ENCODE measurements at regions not wholly inside any gene's neighbourhood (a gene's known extent, or its start where the extent isn't known, plus 50 kb on each side); places are given as distances from the start of the nearest gene placed in this dataset.
"Not testable (repeated sequence)": the region's sequence is repeated elsewhere in the genome, so short reads cannot be mapped to it uniquely, and the experiment has no call there.

GRCh38 chr1:99444211-99444927 lies 180.1 kb downstream of the PLPPR4 start:
- DNase-seq, result not testable (repeated sequence)

DNA sequence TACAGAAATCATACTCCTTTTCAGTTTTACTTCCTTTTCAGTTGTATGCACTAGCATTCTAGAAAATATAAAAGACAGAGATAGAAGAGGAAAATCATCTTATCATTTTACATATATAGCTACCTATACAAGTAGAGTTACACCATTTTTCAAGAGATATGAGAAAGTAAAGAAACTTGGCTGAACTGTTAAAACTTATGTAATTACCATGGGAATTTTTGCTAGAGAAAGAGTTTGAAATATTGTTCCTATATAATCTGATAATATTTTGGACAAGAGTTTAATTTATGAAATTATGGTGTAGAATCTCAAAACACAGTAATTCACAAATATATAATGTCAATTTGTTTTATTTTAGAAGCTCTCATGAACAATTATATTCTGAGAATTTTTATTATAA lies 180.8 kb downstream of the PLPPR4 start:
- DNase-seq, result no peak

GRCh38 chr1:99445486-99445885 lies 181.2 kb downstream of the PLPPR4 start:
- no peak for DNase-seq

DNA sequence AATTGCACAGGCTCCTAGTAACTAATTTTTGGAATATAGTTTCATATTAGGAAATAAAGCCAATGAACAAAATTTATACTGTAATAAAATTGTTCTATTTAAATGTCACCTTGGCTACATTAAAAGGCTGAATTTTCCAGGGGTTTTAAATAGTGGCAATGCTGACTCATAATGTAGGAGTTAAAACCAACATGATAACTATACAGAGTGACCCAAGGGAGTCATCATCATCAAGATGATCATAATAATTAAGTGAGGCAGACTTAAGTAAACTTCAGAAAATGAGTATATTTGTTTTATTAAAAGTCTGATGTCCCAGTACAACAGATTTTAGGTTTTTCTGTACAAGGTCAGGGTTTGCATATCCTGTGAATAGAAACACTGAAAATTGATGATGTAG lies 183.4 kb downstream of the PLPPR4 start:
- no peak for DNase-seq

DNA sequence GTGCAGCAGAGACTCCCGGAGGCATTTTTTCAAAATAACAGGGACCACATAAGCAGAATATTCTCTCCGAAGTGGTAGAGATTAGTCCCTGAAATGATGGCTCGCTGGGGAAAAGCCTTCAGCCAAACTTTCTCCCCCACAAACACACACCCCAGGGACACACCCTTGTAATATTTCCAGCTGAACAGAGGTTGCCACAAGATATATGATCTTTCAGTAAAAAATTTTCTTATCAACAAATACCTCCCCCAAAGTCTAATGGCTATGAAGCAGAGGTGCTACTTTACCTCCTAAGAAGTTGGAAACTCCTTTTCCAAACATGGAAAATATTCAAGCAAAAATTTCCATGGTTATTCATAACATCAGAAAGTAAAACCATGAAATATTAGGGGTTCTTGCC lies 190.2 kb upstream of the PALMD start:
- DNase-seq, result no peak

- no peak for DNase-seq
Observed at GRCh38 chr1:99456536-99456935, 189.4 kb upstream of the PALMD start.

DNA sequence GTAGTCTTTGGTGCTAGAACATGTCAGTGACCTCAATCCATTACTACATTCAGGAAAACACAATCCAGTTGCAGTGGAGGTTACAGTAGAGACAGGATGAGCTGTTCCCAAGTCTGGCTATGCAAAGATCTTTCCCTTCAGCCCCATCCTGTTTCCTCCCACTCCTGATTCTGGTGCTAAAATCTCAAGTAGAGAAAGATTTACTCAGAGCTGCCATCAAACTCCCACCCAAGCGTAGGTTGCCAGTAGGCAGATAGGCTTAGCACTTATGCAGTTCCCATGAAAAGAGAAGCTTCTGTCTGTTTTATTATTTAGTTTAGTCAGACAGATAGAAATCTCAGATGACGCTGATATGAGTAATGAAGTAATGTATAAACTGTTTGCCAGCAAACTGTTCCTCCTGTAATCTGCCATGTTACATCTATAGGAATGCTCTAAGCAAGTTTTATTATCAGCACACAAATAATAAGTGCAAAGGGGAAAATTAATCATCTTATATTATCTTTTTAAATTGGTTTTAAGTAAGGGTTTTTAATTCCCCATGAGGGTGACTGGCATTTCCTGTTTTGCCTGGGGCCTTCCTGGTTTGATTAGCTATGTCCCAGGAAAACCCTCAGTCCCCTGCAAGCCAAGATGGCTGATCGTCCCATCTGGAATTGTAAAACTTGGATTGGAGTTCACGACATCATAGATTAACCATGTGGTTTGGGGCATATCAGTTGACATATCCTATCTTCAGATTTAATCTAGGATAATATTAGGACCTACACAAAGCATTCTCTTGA lies 188.3 kb upstream of the PALMD start:
- no peak for DNase-seq

GRCh38 chr1:99461499-99461898 lies 184.4 kb upstream of the PALMD start:
- DNase-seq, result no peak

DNA sequence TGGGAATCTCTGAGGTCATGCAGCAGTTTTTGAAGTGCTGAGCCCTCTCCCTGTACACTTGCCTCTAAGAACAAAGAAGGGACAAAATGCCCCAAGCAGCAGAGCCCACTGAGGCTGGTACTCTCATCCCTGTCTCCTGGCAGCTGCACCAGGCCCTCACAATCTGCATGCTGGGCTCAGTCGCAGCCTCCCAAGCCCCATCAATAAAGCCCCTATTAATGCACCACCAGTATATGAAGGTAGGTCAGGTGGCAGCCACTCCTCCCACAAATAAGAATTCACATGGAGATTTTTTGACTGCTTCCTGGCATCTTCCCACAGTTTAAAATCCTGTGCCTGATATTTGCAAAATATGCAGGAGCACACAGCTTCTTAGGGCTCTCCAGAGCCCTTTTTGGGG lies 181.2 kb upstream of the PALMD start:
- DNase-seq, result no peak

GRCh38 chr1:99465176-99465900 lies 180.6 kb upstream of the PALMD start:
- DNase-seq, result no peak

DNA sequence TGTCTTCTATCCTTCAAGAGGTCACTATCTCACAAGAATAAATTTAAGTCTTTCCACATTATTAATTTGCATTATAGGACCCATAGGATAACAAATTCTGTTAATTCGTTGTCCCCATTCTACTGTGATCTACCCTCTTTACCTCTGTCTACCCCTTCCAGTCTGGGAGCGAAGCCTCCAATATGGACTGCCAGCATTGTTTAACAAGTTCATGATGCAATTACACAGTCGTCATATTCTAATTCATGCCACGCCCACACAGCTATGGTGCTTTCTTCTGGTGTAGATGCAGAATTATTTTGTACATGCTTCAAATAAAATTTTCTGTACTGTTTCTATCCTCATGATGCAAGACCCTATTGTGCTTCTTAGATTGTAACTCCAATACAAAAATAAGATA lies 178.3 kb upstream of the PALMD start:
- no peak for DNase-seq

DNA sequence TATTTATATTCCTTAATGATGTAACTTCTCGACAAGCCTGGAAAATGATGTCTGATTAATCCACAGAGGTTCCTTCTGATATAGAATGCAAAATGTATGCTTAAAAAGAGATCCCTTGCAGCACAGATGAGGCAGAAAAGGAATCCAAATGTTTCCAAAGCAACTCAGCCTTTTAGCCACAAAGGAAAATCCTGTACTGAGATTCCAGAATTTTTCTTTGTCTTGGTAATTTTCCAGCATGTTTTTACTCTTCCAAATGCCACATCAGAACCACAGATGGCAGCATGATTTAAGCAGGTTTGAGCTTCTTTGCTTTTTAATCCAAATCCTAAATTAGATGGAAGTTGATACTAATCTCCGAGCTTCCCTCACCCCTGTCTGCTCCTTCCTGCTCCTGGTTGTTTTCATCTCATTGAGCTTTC lies 176.4 kb upstream of the PALMD start:
- DNase-seq, result no peak

- no peak for DNase-seq
Observed at GRCh38 chr1:99472893-99473292, 173.0 kb upstream of the PALMD start.

DNA sequence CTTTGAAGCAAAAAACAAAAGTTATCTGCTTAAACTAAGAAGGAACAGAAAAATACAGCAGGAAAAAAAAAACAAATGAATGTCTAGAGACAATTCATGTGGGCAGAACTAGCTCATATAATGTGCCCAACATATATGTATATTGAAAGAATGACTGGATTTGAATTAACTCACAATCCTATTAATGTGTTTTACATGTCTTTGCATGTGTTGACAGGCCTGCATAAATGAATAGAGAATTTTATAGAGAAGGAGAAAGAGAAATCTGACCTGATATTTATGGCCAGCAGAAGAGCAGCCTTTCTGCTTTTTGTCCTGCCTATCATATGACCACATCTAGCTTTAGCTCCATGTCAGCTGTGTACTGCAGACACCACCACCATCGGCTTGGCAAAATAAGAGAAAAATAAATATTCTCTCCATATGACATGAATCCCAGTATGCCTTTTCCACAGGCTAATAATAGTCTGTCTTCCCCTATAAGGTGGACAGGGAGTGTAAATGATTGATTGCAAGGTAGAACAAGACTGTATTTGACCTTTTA lies 171.5 kb upstream of the PALMD start:
- no peak for DNase-seq

DNA sequence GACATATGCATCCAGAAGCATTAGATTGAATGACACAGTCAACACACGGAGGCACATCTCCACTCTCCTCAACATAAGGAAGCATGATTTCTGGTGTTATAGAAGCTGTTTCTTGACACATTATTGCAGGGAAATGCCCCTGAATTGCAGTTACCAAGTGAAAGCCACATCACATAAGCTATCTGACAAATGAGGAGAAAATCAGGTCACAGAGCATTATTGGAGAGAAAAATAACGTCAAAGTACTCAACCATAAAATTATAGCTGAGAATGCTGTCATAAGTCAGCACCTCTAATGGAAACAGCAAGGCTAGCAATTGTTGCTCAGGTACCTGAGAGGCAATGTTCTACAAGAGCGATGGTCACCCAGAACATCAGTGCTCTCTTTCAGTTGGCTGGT lies 169.9 kb upstream of the PALMD start:
- DNase-seq, result no peak

DNA sequence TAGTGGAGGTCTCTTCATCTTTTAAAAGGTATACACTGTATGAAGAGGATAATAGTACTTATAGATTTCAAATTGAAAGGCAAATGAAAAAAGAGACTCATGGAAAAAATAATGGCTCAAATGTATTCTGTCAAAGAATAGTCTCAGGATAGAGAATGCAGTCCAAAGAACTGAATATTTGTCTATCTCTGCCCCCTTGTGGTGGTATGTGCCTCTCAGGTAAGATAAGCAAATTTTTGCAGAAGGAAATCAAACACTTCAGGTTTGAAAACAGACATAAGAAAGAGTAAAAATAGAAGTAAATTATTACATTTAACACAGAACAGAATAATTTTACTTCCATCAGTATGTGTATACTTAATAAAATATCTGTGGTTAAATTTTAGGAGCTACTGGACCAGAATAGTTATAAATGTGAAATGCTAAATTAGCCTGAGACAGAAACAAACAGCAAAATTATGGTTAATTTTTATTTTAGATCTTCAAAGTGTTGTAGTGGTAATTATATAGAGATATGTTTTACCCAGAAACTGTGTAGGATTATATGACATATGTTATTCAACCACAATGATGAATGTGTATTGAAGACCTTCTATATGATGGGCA lies 164.4 kb upstream of the PALMD start:
- DNase-seq, result no peak

- no peak for DNase-seq
Observed at GRCh38 chr1:99482286-99482685, 163.6 kb upstream of the PALMD start.

GRCh38 chr1:99482750-99483149 lies 163.2 kb upstream of the PALMD start:
- no peak for DNase-seq

- no peak for DNase-seq
Observed at GRCh38 chr1:99490031-99490430, 155.9 kb upstream of the PALMD start.

- DNase-seq, result no peak
Observed at GRCh38 chr1:99496067-99496466, 149.8 kb upstream of the PALMD start.

DNA sequence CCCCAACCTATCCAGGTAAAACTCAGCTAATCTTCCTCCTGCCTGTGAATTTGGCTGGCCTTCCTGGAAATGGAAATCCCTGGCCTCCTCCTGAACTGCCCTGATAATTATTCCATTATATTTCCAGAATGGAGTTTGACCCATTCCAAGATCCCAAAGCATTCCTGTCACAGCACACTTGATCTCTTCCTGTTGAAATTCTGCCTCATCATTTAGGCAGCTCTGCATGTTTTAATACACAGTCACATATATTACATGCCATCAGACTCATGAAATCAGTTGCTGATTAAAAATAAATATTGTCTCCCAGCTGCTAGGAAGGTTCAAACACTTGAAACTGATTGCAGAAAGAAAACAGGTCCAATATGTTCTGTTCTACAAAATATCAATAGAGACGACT lies 148.2 kb upstream of the PALMD start:
- no peak for DNase-seq

DNA sequence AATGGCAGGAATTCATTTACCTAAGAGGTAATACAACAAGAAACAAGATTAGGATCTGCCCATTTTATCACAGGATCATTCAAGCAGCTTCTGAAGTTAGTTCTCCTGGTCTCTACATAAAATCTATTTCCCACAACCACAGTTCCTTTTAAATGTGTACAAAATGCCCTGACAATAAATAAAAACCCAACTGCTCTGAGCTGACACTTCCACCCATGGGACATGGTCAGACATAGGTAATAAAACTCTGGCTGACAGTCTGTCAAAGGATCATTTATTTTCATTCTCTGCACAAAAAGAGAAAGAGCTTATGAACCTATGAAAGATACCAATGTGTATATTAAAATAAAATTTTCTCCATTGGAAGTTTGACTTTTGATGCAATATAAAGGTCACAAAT lies 145.4 kb upstream of the PALMD start:
- DNase-seq, result no peak

- no peak for DNase-seq
Observed at GRCh38 chr1:99501871-99502270, 144.0 kb upstream of the PALMD start.
